ENCODE measurements at regions not wholly inside any gene's neighbourhood (a gene's known extent, or its start where the extent isn't known, plus 50 kb on each side); places are given as distances from the start of the nearest gene placed in this dataset. TPM values are rescaled to one million over a fixed set of nuclear protein-coding genes. Genes with fewer than 3 reads are reported as not detected.

Small RNAs in the stretch of these regions (small RNA-seq; reads per million reads assigned to genes)
- gene AC034244.1: not detected

Measured in HT1080 (cell line).